Lung (tissue), 11 donors: ENCODE measurements at regions not wholly inside any gene's neighbourhood (a gene's known extent, or its start where the extent isn't known, plus 50 kb on each side); places are given as distances from the start of the nearest gene placed in this dataset.

Experiments used
- ATAC-seq: fragments of 200-7000 bp; cut with Tn5 transposase; one replicate; pipeline ENCODE4 v1.9.1; 2020; ENCODE audit warnings: moderate number of reproducible peaks; ENCODE audit not compliant: insufficient read depth, low FRiP score
- DNase-seq, 3 donors: peaks; one replicate each; pipeline ENCODE4 v3.0.0-alpha.2; 2013 to 2017
- H3K27ac ChIP-seq, 2 donors: one replicate each; pipeline ENCODE4 v1.5.1; 2013; ENCODE audit warnings: mild to moderate bottlenecking in 2 of 2, moderate library complexity in 2 of 2, control low read depth in 1 of 2, inconsistent platforms in 1 of 2, low read depth in 1 of 2, low read length in 1 of 2
- H3K27me3 ChIP-seq, 3 donors: one replicate each; pipeline ENCODE4 v1.5.1; 2013; ENCODE audit warnings: low read length in 2 of 3; ENCODE audit not compliant: control insufficient read depth in 3 of 3, insufficient read depth in 3 of 3
- H3K36me3 ChIP-seq, 4 donors: one replicate each; pipeline ENCODE4 v1.5.1; 2013; ENCODE audit warnings: low read length in 4 of 4, mild to moderate bottlenecking in 1 of 4, moderate library complexity in 1 of 4; ENCODE audit not compliant: control insufficient read depth in 4 of 4, insufficient read depth in 4 of 4
- H3K4me1 ChIP-seq, 5 donors: one replicate each; pipeline ENCODE4 v1.5.1; 2013; ENCODE audit warnings: low read length in 5 of 5, mild to moderate bottlenecking in 2 of 5, moderate library complexity in 1 of 5; ENCODE audit not compliant: control insufficient read depth in 5 of 5, insufficient read depth in 5 of 5
- H3K4me3 ChIP-seq: one replicate; pipeline ENCODE4 v1.5.1; 2013; ENCODE audit warnings: mild to moderate bottlenecking, control low read depth, moderate library complexity
- H3K9ac ChIP-seq, 2 donors: one replicate each; pipeline ENCODE4 v1.5.1; 2013; ENCODE audit warnings: low read length in 2 of 2, control low read depth in 1 of 2; ENCODE audit not compliant: insufficient read depth in 1 of 2
- H3K9me3 ChIP-seq, 4 donors: one replicate each; pipeline ENCODE4 v1.5.1; 2013; ENCODE audit warnings: low read length in 3 of 4, mild to moderate bottlenecking in 1 of 4, moderate library complexity in 1 of 4; ENCODE audit not compliant: control insufficient read depth in 4 of 4, insufficient read depth in 3 of 4
- CTCF ChIP-seq: IDR thresholded peaks from 2 replicates; pipeline ENCODE4 v1.5.1; 2012; ENCODE audit warnings: mild to moderate bottlenecking; ENCODE audit errors: control extremely low read depth, extremely low read depth
- WGBS, 2 donors: extraction: QIAGEN DNeasy Blood & Tissue Kit; methylation state at CpG; one replicate each; pipeline ENCODE4 v1.1.7; 2013; 5-methylcytosine and 5-hydroxymethylcytosine counted together
- donor health status: control.
- donor health status: control.
- donor health status: Bipolar disorder and iron deficiency.
- donor health status: healthy.
- donor health status: DM: yes; HTN: yes; CAD: no.

- H3K36me3 ChIP-seq = no peaks in the 10 kb centered on the region
- H3K9me3 ChIP-seq = no peaks in the 10 kb centered on the region
- WGBS, 2 donors = 85 to 89% methylated on average over 5 of the region's 5 CpGs
- no peak for TF ChIP-seq CTCF
- H3K4me1 ChIP-seq = peaks cover 0 to 9% (median 0%) of the 10 kb centered on the region in 5 donors
- H3K4me3 ChIP-seq = no peak overlapping the region
- DNase-seq (no peak), ATAC-seq (no peak)
- no peak overlapping the region for H3K9ac ChIP-seq
- no peak overlapping the region for H3K27ac ChIP-seq
- no peaks in the 10 kb centered on the region for H3K27me3 ChIP-seq
Observed at GRCh38 chr4:156633847-156634246, 337.8 kb downstream of the PDGFC start.

GRCh38 chr4:156628858-156629257 lies 342.7 kb downstream of the PDGFC start:
- Histone ChIP-seq H3K27ac (no peak overlapping the region), H3K9me3 (peaks cover 0 to 2% (median 0%) of the 10 kb centered on the region in 4 donors), H3K4me3 (no peak overlapping the region), H3K36me3 (no peaks in the 10 kb centered on the region), H3K4me1 (no peaks in the 10 kb centered on the region), H3K9ac (no peak overlapping the region), H3K27me3 (no peaks in the 10 kb centered on the region)
- ATAC-seq (no peak), DNase-seq (no peak)
- no peak for TF ChIP-seq CTCF
- WGBS, 2 donors = 68 to 88% methylated on average over 3 of the region's 3 CpGs

GRCh38 chr4:156623376-156623775 lies 348.2 kb downstream of the PDGFC start:
- no peaks in the 10 kb centered on the region for H3K36me3 ChIP-seq
- H3K4me3 ChIP-seq = no peak overlapping the region
- no peaks in the 10 kb centered on the region for H3K4me1 ChIP-seq
- DNase-seq (no peak), ATAC-seq (no peak)
- no peak overlapping the region for H3K9ac ChIP-seq
- TF ChIP-seq CTCF = no peak
- WGBS, 2 donors = 81 to 92% methylated on average over 3 of the region's 3 CpGs
- H3K27me3 ChIP-seq = no peaks in the 10 kb centered on the region
- H3K9me3 ChIP-seq = peaks cover 0 to 2% (median 0%) of the 10 kb centered on the region in 4 donors
- no peak overlapping the region for H3K27ac ChIP-seq

GRCh38 chr4:156620786-156621185 lies 350.8 kb downstream of the PDGFC start:
- Histone ChIP-seq H3K4me1 (no peaks in the 10 kb centered on the region), H3K36me3 (no peaks in the 10 kb centered on the region), H3K27me3 (no peaks in the 10 kb centered on the region), H3K9ac (no peak overlapping the region), H3K27ac (no peak overlapping the region), H3K4me3 (no peak overlapping the region), H3K9me3 (no peaks in the 10 kb centered on the region)
- ATAC-seq (no peak), DNase-seq (no peak)
- 59 to 81% methylated on average over 1 of the region's 1 CpG for WGBS, 2 donors
- TF ChIP-seq CTCF = no peak
